BE2C (cell line): ENCODE measurements at regions not wholly inside any gene's neighbourhood (a gene's known extent, or its start where the extent isn't known, plus 50 kb on each side); places are given as distances from the start of the nearest gene placed in this dataset.

Source experiments
- DNase-seq: peaks from one replicate; pipeline ENCODE4 v3.0.0-alpha.2; 2020
- H3K27me3 ChIP-seq: fragments of 250-450 bp; sonication (Bioruptor Pico); 2 replicates; pipeline ENCODE4 v1.5.1; 2020; ENCODE audit warnings: mild to moderate bottlenecking
- H3K36me3 ChIP-seq: fragments of 250-450 bp; sonication (Bioruptor Pico); 2 replicates; pipeline ENCODE4 v1.5.1; 2020; ENCODE audit warnings: mild to moderate bottlenecking
- H3K4me1 ChIP-seq: fragments of 250-450 bp; sonication (Bioruptor Pico); 2 replicates; pipeline ENCODE4 v1.5.1; 2020
- H3K4me3 ChIP-seq: 2 replicates; pipeline ENCODE4 v1.5.1; 2011; ENCODE audit warnings: low read depth, low read length
- H3K9me3 ChIP-seq: fragments of 250-450 bp; sonication (Bioruptor Pico); 2 replicates; pipeline ENCODE4 v1.5.1; 2020
- CTCF ChIP-seq: IDR thresholded peaks from 2 replicates; pipeline ENCODE4 v1.5.1; 2012; ENCODE audit warnings: mild to moderate bottlenecking, low read depth, low read length

DNA sequence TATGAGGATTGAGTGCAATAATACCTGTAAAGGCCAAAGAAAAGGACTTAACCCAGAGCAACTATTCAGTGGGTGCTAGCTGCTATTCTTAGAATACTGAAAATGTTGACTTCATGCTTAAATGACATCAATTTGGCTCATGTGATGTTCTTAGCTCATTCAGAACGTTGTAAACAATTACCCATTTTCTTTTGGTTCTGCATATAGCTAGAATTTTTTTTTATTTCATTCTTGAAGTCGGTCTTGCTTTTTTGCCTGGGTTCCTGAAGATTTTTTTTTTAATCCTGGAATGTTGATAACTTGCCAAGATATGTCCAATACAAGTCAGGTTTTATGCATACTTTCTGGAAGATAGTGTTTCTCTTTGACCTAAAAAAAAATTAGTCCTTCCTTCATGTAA lies 772.0 kb downstream of the LTN1 start:
- H3K27me3 ChIP-seq = no peaks in the 10 kb centered on the region
- H3K4me1 ChIP-seq = no peaks in the 10 kb centered on the region; the same call in 1 of the 2 replicates
- no peak for DNase-seq
- no peak for TF ChIP-seq CTCF
- H3K9me3 ChIP-seq = no peaks in the 10 kb centered on the region
- peaks cover 3% of the 10 kb centered on the region; the same call in 1 of the 2 replicates for H3K36me3 ChIP-seq
- H3K4me3 ChIP-seq = no peak overlapping the region

- Histone ChIP-seq H3K4me3 (no peak overlapping the region), H3K9me3 (no peaks in the 10 kb centered on the region), H3K27me3 (no peaks in the 10 kb centered on the region), H3K4me1 (no peaks in the 10 kb centered on the region; the same call in 1 of the 2 replicates), H3K36me3 (peaks cover 5% of the 10 kb centered on the region; the same call in 1 of the 2 replicates)
- TF ChIP-seq CTCF = no peak
- no peak for DNase-seq
Measured at GRCh38 chr21:28216976-28217523, 775.6 kb downstream of the LTN1 start.

DNA sequence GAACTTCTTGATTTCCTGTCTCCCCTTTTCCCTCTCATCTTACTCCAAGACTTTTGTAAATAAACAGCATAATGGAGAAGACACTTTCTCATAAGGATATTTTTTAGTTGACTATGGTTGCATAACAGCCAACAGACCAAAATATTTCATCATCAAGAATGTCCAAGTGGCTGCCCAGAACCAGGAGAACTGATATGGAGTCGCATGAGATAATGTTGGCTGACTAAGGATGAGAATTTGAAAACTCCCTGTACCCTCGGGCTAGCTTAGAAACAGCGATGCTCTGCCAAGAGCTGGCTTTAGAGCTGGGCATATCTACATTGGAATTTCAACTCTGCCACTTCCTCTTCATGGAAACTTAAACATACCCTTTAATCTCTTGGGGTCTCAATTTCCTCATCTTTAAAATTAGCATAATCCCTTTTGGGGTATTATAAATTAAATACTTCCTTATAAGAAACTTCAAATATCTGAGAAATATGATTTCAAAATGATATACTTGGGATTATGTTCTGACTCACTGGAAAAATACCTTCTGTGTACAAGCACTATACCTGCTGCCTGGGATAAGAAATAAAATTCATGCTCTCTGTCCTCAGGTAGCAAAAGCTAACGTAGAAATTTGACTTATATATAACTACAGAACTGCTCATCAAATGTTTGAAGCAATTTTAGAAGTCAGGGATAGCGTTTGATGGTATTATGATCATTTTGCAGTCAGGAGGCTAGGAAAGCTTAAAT lies 777.3 kb downstream of the LTN1 start:
- Histone ChIP-seq H3K36me3 (peaks cover 12% of the 10 kb centered on the region; the same call in 1 of the 2 replicates), H3K27me3 (no peaks in the 10 kb centered on the region), H3K9me3 (no peaks in the 10 kb centered on the region), H3K4me3 (no peak overlapping the region), H3K4me1 (no peaks in the 10 kb centered on the region; the same call in 1 of the 2 replicates)
- DNase-seq = no peak
- TF ChIP-seq CTCF = no peak

DNA sequence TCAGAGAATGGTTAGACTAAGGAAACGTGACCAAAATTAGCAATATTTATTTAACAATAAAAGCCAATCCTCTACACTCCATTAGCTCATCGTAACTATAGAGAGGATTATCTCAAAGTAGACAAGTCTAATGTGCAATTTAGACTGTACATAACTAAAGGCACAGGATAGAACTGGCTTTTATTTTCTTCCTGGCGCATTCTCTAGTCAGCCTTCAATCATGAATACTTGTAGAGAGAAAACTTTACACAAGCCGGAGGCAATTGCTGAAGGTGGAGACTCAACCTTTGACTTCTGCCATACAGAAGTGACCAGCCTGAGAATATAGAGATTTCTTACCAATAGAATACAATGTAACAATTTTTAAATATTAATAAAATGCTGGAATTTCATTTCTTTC lies 777.9 kb downstream of the LTN1 start:
- Histone ChIP-seq H3K9me3 (no peaks in the 10 kb centered on the region), H3K27me3 (no peaks in the 10 kb centered on the region)
- TF ChIP-seq CTCF = no peak

DNA sequence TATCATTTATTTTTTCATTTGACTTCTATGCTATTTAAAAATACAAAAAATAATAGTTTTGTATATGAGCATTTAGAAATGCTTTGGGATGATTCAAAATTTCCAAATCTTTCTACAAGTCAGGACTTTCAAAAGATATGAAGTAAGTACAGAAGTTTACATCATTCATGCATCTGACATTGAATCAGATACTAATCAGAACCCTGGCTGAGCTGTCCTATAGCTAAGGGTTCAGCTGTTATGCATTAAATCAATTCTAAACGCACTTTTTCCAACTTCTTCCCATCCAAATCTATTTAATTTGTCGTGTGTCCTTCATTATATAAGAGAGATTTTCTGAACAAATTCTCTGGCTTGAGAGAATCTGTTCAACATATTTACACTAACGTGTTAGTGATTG lies 779.4 kb downstream of the LTN1 start:
- H3K36me3 ChIP-seq = peaks cover 12% of the 10 kb centered on the region; the same call in 1 of the 2 replicates
- DNase-seq = no peak
- TF ChIP-seq CTCF = no peak
- no peak overlapping the region for H3K4me3 ChIP-seq
- H3K27me3 ChIP-seq = no peaks in the 10 kb centered on the region
- no peaks in the 10 kb centered on the region for H3K9me3 ChIP-seq
- peaks cover 5% of the 10 kb centered on the region for H3K4me1 ChIP-seq

More for the DNA sequence above, 777.9 kb downstream of the LTN1 start:
- Histone ChIP-seq H3K36me3 (peaks cover 12% of the 10 kb centered on the region; the same call in 1 of the 2 replicates), H3K4me3 (no peak overlapping the region), H3K4me1 (no peaks in the 10 kb centered on the region; the same call in 1 of the 2 replicates)
- DNase-seq = no peak

- Histone ChIP-seq H3K36me3 (peaks cover 10% of the 10 kb centered on the region), H3K9me3 (no peaks in the 10 kb centered on the region), H3K4me3 (no peak overlapping the region), H3K27me3 (no peaks in the 10 kb centered on the region), H3K4me1 (peaks cover 12% of the 10 kb centered on the region)
- DNase-seq = no peak
- no peak for TF ChIP-seq CTCF
Measured at GRCh38 chr21:28212061-28212460, 780.6 kb downstream of the LTN1 start.
